Rectal smooth muscle tissue (tissue), 1 donor: ENCODE measurements at regions not wholly inside any gene's neighbourhood (a gene's known extent, or its start where the extent isn't known, plus 50 kb on each side); places are given as distances from the start of the nearest gene placed in this dataset.
"Not testable (repeated sequence)": the region's sequence is repeated elsewhere in the genome, so short reads cannot be mapped to it uniquely, and the experiment has no call there.

Experiments used
- H3K27ac ChIP-seq: one replicate; pipeline ENCODE4 v1.7.0; 2013; ENCODE audit warnings: low read depth, low read length, inconsistent platforms
- H3K27me3 ChIP-seq: one replicate; pipeline ENCODE4 v1.7.0; 2013; ENCODE audit warnings: low read length; ENCODE audit not compliant: control insufficient read depth, insufficient read depth
- H3K36me3 ChIP-seq: one replicate; pipeline ENCODE4 v1.7.0; 2013; ENCODE audit warnings: low read length; ENCODE audit not compliant: control insufficient read depth, insufficient read depth
- H3K4me1 ChIP-seq: one replicate; pipeline ENCODE4 v1.7.0; 2013; ENCODE audit warnings: low read length; ENCODE audit not compliant: control insufficient read depth, insufficient read depth
- H3K4me3 ChIP-seq: one replicate; pipeline ENCODE4 v1.7.0; 2013; ENCODE audit warnings: low read length
- H3K9ac ChIP-seq: one replicate; pipeline ENCODE4 v1.7.0; 2013; ENCODE audit warnings: low read length

GRCh38 chr1:234770924-234771540 is 161.1 kb upstream of the IRF2BP2 start:
- H3K4me3 ChIP-seq, result no peak overlapping the region
- no peaks in the 10 kb centered on the region for H3K4me1 ChIP-seq
- H3K27ac ChIP-seq, result no peak overlapping the region
- no peak overlapping the region for H3K9ac ChIP-seq
- no peaks in the 10 kb centered on the region for H3K27me3 ChIP-seq
- H3K36me3 ChIP-seq, result no peaks in the 10 kb centered on the region

- H3K9ac ChIP-seq, result no peak overlapping the region
- H3K27ac ChIP-seq, result no peak overlapping the region
- no peak overlapping the region for H3K4me3 ChIP-seq
- no peaks in the 10 kb centered on the region for H3K36me3 ChIP-seq
- H3K4me1 ChIP-seq, result no peaks in the 10 kb centered on the region
- H3K27me3 ChIP-seq, result no peaks in the 10 kb centered on the region
Observed at GRCh38 chr1:234769986-234770795, 160.2 kb upstream of the IRF2BP2 start.

- H3K9ac ChIP-seq, result no peak overlapping the region
- H3K4me1 ChIP-seq, result no peaks in the 10 kb centered on the region
- H3K36me3 ChIP-seq, result no peaks in the 10 kb centered on the region
- no peak overlapping the region for H3K27ac ChIP-seq
- no peaks in the 10 kb centered on the region for H3K27me3 ChIP-seq
- no peak overlapping the region for H3K4me3 ChIP-seq
Observed at GRCh38 chr1:234769284-234769985, 159.5 kb upstream of the IRF2BP2 start.

GRCh38 chr1:234768569-234769283 is 158.7 kb upstream of the IRF2BP2 start:
- no peak overlapping the region for H3K27ac ChIP-seq

GRCh38 chr1:234768171-234768568 is 158.2 kb upstream of the IRF2BP2 start:
- no peak overlapping the region for H3K27ac ChIP-seq
- no peaks in the 10 kb centered on the region for H3K36me3 ChIP-seq
- H3K4me1 ChIP-seq, result no peaks in the 10 kb centered on the region
- H3K4me3 ChIP-seq, result no peak overlapping the region
- no peak overlapping the region for H3K9ac ChIP-seq
- no peaks in the 10 kb centered on the region for H3K27me3 ChIP-seq

More at GRCh38 chr1:234768569-234769283, 158.7 kb upstream of the IRF2BP2 start:
- no peaks in the 10 kb centered on the region for H3K36me3 ChIP-seq
- no peaks in the 10 kb centered on the region for H3K27me3 ChIP-seq
- no peak overlapping the region for H3K9ac ChIP-seq
- H3K4me1 ChIP-seq, result no peaks in the 10 kb centered on the region
- H3K4me3 ChIP-seq, result no peak overlapping the region

- no peaks in the 10 kb centered on the region for H3K36me3 ChIP-seq
- no peak overlapping the region for H3K4me3 ChIP-seq
- H3K9ac ChIP-seq, result no peak overlapping the region
- no peak overlapping the region for H3K27ac ChIP-seq
- H3K27me3 ChIP-seq, result no peaks in the 10 kb centered on the region
- H3K4me1 ChIP-seq, result no peaks in the 10 kb centered on the region
Observed at GRCh38 chr1:234765672-234766071, 155.7 kb upstream of the IRF2BP2 start.

- no peaks in the 10 kb centered on the region for H3K4me1 ChIP-seq
- H3K9ac ChIP-seq, result no peak overlapping the region
Observed at GRCh38 chr1:234765181-234765580, 155.2 kb upstream of the IRF2BP2 start.

GRCh38 chr1:234763910-234764309 is 153.9 kb upstream of the IRF2BP2 start:
- H3K27ac ChIP-seq, result no peak overlapping the region
- no peaks in the 10 kb centered on the region for H3K27me3 ChIP-seq
- H3K36me3 ChIP-seq, result no peaks in the 10 kb centered on the region
- H3K4me1 ChIP-seq, result no peaks in the 10 kb centered on the region
- no peak overlapping the region for H3K4me3 ChIP-seq
- no peak overlapping the region for H3K9ac ChIP-seq

More at GRCh38 chr1:234765181-234765580, 155.2 kb upstream of the IRF2BP2 start:
- H3K4me3 ChIP-seq, result no peak overlapping the region
- H3K27ac ChIP-seq, result no peak overlapping the region
- no peaks in the 10 kb centered on the region for H3K27me3 ChIP-seq
- H3K36me3 ChIP-seq, result no peaks in the 10 kb centered on the region

- Histone ChIP-seq H3K4me3 (no peak overlapping the region), H3K9ac (no peak overlapping the region), H3K4me1 (no peaks in the 10 kb centered on the region), H3K36me3 (no peaks in the 10 kb centered on the region), H3K27ac (no peak overlapping the region), H3K27me3 (no peaks in the 10 kb centered on the region)
Observed at GRCh38 chr1:234763367-234763766, 153.4 kb upstream of the IRF2BP2 start.

GRCh38 chr1:234762127-234762526 is 152.1 kb upstream of the IRF2BP2 start:
- H3K27me3 ChIP-seq, H3K4me3 ChIP-seq, H3K4me1 ChIP-seq, H3K36me3 ChIP-seq, H3K27ac ChIP-seq, H3K9ac ChIP-seq: not testable (repeated sequence)

GRCh38 chr1:234760303-234760723 is 150.3 kb upstream of the IRF2BP2 start:
- H3K4me3 ChIP-seq, result no peak overlapping the region
- H3K27me3 ChIP-seq, result no peaks in the 10 kb centered on the region
- H3K36me3 ChIP-seq, result no peaks in the 10 kb centered on the region
- no peak overlapping the region for H3K9ac ChIP-seq
- H3K27ac ChIP-seq, result peak overlapping the region; percentile 38
- H3K4me1 ChIP-seq, result no peaks in the 10 kb centered on the region

GRCh38 chr1:234759888-234760287 is 149.9 kb upstream of the IRF2BP2 start:
- no peaks in the 10 kb centered on the region for H3K4me1 ChIP-seq
- H3K4me3 ChIP-seq, result no peak overlapping the region
- peak overlapping the region; percentile 38 for H3K27ac ChIP-seq
- H3K27me3 ChIP-seq, result no peaks in the 10 kb centered on the region
- no peaks in the 10 kb centered on the region for H3K36me3 ChIP-seq
- H3K9ac ChIP-seq, result no peak overlapping the region
